Activated naive CD4-positive, alpha-beta T cell treated with anti-CD3 and anti-CD28 coated beads, Interleukin-2, amount 10 ng/mL, durations not matched to agents 7 days and 5 days (primary cell): ENCODE measurements at regions not wholly inside any gene's neighbourhood (a gene's known extent, or its start where the extent isn't known, plus 50 kb on each side); places are given as distances from the start of the nearest gene placed in this dataset.

Experiments used
- CTCF ChIA-PET: fragments of 350-600 bp; sonication (Branson Sonifier 250); formaldehyde crosslinking; loops from one replicate; lab custom pipeline; 2021; ENCODE audit warnings: antibody characterized with exemption; lab: Charles Lee
- DNase-seq: peaks from one replicate; pipeline ENCODE4 v3.0.0-alpha.2; 2020
- H3K27ac Mint-ChIP-seq: one replicate; pipeline ENCODE4 v1.8.0; 2021; ENCODE audit warnings: mild to moderate bottlenecking, moderate library complexity, mixed read lengths
- H3K27me3 Mint-ChIP-seq: one replicate; pipeline ENCODE4 v1.8.0; 2021; ENCODE audit warnings: mild to moderate bottlenecking, mixed read lengths
- H3K36me3 Mint-ChIP-seq: one replicate; pipeline ENCODE4 v1.8.0; 2021; ENCODE audit warnings: mixed read lengths
- H3K4me1 Mint-ChIP-seq: one replicate; pipeline ENCODE4 v1.8.0; 2021; ENCODE audit warnings: mixed read lengths
- H3K4me3 Mint-ChIP-seq: one replicate; pipeline ENCODE4 v1.8.0; 2021; ENCODE audit warnings: mild to moderate bottlenecking, moderate library complexity, mixed read lengths
- H3K9me3 Mint-ChIP-seq: one replicate; pipeline ENCODE4 v1.8.0; 2021; ENCODE audit warnings: mixed read lengths

DNA sequence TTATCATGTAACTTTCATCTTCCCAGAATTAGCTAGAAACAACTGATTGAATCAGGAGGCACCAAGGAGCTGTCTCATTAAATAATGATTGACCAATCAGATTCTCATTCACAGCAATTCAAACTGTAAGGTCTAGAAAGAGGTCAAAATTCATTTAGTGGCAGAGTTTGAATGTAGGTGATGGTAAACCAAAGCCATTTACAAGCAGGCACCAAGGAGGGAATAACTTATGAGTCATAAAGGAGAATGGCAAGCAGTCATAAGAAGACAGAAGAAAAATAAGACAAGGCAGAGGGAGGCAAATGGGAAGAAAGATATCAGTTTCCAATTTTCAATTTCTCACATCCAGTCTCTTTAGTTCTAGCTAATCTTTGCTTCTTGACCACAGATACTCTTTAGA lies 52.9 kb upstream of the DEFB112 start:
- no peak overlapping the region for H3K27ac Mint-ChIP-seq
- H3K9me3 Mint-ChIP-seq: no peaks in the 10 kb centered on the region
- no peaks in the 10 kb centered on the region for H3K36me3 Mint-ChIP-seq
- no peaks in the 10 kb centered on the region for H3K27me3 Mint-ChIP-seq
- no peaks in the 10 kb centered on the region for H3K4me1 Mint-ChIP-seq
- no peak overlapping the region for H3K4me3 Mint-ChIP-seq
- no peak for DNase-seq
- CTCF ChIA-PET: no interaction called here

DNA sequence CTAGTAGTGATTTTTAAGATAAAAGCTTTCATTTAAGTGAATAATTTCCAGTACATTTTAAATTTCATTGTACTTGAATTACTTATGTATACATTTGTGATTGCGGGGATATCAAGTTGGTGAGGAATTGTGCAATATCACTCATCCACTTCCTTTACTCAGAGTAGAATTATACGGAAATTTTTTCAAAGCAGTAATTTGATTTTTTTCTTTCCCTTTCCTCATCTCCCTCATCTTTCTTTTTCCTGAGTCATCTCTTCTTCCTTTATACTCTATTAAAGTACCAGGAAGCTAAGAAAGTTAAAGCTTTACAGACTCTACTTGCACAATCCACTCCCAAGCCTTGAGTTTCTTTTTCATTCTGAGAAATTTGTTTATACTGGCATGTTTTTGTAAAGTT lies 60.9 kb upstream of the DEFB112 start:
- Mint-ChIP-seq H3K4me3 (no peak overlapping the region), H3K9me3 (no peaks in the 10 kb centered on the region), H3K27ac (no peak overlapping the region), H3K27me3 (no peaks in the 10 kb centered on the region), H3K36me3 (no peaks in the 10 kb centered on the region), H3K4me1 (no peaks in the 10 kb centered on the region)
- CTCF ChIA-PET: no interaction called here
- DNase-seq: no peak

DNA sequence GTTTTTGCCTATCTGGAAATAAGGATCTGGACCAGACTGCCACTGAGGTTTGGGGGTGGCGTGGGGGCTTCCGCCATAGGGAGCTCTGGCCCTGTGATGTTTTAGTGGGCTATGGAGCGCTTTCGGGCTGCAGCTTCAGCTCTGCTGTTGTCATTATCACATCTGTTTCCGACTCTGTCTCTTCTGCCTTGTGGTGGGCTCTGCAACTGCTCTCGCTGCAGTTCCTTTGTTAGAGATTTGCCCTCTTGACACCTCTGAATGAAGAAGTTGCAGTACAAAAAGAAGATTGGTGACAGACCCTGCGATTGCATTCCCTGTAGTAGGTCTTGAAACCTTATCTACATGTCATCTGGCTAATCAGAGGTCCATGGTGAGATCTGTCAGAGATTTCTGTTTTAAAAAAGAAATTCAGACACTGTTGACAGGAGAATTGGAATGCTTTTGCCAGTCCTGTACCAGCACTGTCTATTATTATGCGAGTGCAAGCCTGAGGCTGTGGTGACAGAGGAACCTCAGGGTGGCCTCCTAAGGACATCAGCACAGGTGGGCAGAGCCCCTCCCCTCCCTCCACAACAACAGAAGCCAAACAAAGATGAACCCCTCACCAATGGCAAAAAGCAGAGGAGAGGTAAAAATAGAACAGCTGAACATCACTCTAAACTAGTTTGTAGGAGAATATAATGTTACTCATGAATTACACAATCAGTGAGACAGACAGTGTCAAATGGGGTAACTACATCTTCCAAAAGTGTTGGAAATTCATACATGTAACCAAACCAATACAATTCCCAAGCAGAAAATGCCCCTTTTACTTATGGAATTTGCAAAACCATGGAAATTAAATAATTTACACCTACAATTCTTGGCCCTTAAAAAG lies 63.5 kb upstream of the DEFB112 start:
- Mint-ChIP-seq H3K4me3 (no peak overlapping the region), H3K27ac (no peak overlapping the region), H3K27me3 (no peaks in the 10 kb centered on the region), H3K4me1 (no peaks in the 10 kb centered on the region), H3K9me3 (no peaks in the 10 kb centered on the region), H3K36me3 (no peaks in the 10 kb centered on the region)
- DNase-seq: no peak
- CTCF ChIA-PET: no interaction called here

DNA sequence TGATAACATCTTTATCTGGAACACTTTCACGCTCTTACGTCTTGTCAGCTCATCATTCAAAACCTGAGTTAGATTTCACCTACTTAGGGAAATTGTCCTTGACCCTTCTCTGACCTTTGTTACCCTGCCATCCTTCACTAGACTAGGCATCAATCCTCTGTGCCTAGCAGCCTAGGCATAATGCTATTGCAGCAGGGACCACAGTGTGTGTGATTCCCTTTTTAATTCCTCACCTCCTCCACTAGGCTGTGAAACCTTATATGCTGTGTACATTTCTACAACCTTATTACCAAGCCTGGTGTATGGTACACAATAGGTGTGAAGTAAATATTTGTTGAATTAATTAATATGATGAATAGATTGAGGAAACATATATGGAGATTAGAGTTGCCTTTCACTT lies 66.7 kb upstream of the DEFB112 start:
- Mint-ChIP-seq H3K4me3 (no peak overlapping the region), H3K27me3 (no peaks in the 10 kb centered on the region), H3K9me3 (no peaks in the 10 kb centered on the region), H3K27ac (no peak overlapping the region), H3K4me1 (no peaks in the 10 kb centered on the region), H3K36me3 (no peaks in the 10 kb centered on the region)
- CTCF ChIA-PET: interaction anchor here (1.1 kb wide), 1 partner anchor 192 kb away, joined by 3 read pairs; no protein-coding TSS in a partner anchor
- no peak for DNase-seq

DNA sequence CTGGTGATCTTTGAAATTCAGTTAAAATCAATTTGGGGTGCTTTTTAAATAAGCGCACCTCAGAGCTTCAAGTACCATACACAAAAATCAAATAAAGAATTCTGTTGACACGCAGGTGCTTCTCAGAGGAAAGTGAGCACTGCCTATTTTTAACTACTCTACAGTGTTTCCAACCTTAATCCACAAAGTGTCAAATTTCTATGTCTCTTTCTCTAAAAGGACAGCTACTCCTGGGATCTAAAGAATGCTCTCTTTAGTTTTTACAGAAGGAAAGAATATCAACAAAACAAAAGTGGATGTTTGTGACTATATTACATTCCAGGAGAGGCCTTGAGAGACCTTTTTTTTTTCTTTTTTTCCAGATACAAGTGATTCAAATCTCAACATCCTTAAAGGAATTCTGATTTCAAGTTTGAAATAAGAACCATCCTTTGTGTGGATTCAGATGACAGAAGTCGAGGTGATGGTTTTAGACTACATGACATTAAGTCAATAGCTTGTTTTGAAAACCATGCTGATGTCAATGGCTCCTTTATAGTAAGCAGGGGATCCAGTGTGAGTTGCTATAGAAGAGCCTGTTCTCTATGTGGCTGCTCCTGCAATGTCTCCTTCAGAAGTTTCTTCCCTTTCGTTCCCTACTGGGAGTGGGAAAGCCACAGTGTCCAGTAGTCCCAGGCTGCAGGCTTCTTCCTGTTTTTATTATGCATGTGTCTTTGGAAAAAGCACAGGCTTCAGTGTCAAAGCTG lies 67.2 kb upstream of the DEFB112 start:
- Mint-ChIP-seq H3K4me1 (no peaks in the 10 kb centered on the region), H3K36me3 (no peaks in the 10 kb centered on the region), H3K27ac (no peak overlapping the region), H3K4me3 (no peak overlapping the region), H3K27me3 (no peaks in the 10 kb centered on the region), H3K9me3 (no peaks in the 10 kb centered on the region)
- DNase-seq: no peak
- CTCF ChIA-PET: no interaction called here

DNA sequence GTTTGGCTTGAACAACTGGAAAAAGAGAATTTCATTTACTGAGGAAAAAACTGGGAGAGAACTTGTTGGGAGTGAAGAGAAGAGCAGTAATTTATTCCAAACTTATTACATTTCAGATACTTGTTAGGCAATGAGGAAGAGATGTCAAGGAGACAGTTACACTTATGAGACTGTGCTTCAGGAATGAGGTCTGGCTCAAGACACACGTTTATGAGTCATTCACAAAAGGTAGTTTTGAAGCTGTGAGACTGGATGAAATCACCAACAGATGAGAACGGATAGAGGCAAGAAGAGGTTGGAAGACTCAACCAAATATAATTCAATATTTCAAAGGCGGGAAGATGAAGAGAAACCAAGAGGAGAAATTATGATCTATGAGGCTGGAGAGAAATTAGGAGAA lies 70.6 kb upstream of the DEFB112 start:
- Mint-ChIP-seq H3K9me3 (no peaks in the 10 kb centered on the region), H3K4me3 (no peak overlapping the region), H3K27me3 (no peaks in the 10 kb centered on the region), H3K36me3 (no peaks in the 10 kb centered on the region), H3K4me1 (no peaks in the 10 kb centered on the region), H3K27ac (no peak overlapping the region)
- no peak for DNase-seq
- CTCF ChIA-PET: interaction anchor here (0.8 kb wide), 1 partner anchor 10 kb away, joined by 3 read pairs; no protein-coding TSS in a partner anchor

DNA sequence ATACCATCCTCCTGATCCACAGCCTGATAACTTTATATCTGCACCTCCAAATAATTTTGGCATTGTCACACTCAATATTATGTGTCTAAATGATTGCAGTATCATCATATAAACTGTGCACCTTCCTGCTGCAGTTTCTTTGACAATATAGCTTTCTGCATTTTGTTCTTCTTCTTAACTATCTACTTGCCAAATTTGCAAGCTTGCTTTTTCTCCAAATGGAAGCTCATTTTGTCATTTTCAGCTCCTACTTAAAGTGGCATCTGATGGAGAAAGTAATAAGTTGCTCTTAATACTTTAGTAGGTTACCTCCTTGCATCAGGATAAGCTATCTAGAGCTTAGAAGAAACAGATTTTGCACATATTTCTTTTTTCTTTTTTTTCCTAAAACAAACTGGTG lies 74.0 kb upstream of the DEFB112 start:
- H3K36me3 Mint-ChIP-seq: no peaks in the 10 kb centered on the region
- H3K9me3 Mint-ChIP-seq: no peaks in the 10 kb centered on the region
- H3K4me3 Mint-ChIP-seq: no peak overlapping the region
- H3K27ac Mint-ChIP-seq: no peak overlapping the region
- H3K27me3 Mint-ChIP-seq: no peaks in the 10 kb centered on the region
- no peak for DNase-seq
- CTCF ChIA-PET: no interaction called here
- no peaks in the 10 kb centered on the region for H3K4me1 Mint-ChIP-seq

DNA sequence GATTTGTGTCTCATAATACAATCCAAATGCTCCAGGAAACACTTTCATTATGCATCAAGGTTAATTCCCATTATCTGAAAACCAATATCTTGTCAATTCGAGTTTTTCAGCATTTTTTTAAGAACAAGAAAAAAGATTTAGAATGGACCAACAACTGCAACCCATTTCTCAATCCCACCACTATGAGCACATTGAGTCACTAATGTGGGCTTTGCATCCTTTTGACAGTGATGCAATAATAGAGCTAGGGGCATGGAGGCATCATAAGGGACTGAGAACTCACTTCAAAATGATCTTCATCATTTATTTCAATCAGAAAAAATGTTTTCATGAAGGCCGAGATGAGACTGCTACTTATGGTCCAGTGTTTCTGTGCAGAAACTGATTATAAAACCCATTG lies 74.8 kb upstream of the DEFB112 start:
- DNase-seq: no peak
- Mint-ChIP-seq H3K27ac (no peak overlapping the region), H3K36me3 (no peaks in the 10 kb centered on the region), H3K4me1 (no peaks in the 10 kb centered on the region), H3K4me3 (no peak overlapping the region), H3K27me3 (no peaks in the 10 kb centered on the region), H3K9me3 (no peaks in the 10 kb centered on the region)
- CTCF ChIA-PET: no interaction called here

DNA sequence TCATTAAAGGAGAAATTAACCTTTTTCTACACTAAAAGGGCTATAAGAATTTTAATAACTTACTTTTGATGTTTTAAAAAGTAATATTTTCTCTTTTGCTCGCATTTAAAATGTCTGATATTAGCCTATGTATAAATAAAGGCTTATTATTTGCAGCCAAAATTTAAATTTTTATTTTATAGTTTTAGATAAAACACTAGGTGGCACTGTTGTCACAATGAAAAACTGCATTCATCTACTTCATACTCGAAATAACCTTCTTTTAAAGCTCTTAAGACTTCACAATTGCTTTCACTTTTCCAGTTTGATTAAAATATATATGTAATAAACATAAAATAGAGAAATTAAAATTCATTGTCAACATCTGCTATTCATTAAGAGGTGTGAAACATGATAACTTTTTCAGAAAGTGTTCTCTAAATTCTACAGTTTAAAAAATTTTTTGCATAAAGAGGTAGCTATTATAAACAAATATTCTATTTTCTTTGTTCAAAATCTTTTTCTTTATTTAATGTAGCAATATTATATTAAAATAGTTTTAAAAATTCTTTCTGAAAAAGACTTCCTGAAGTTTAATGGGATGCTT lies 78.8 kb upstream of the DEFB112 start:
- Mint-ChIP-seq H3K27ac (no peak overlapping the region), H3K9me3 (no peaks in the 10 kb centered on the region), H3K27me3 (no peaks in the 10 kb centered on the region), H3K36me3 (no peaks in the 10 kb centered on the region), H3K4me1 (no peaks in the 10 kb centered on the region), H3K4me3 (no peak overlapping the region)
- CTCF ChIA-PET: interaction anchor here (0.7 to 1.0 kb wide), 2 partner anchors 473 to 1053 kb away, joined by 3 read pairs; no protein-coding TSS in a partner anchor
- DNase-seq: no peak

DNA sequence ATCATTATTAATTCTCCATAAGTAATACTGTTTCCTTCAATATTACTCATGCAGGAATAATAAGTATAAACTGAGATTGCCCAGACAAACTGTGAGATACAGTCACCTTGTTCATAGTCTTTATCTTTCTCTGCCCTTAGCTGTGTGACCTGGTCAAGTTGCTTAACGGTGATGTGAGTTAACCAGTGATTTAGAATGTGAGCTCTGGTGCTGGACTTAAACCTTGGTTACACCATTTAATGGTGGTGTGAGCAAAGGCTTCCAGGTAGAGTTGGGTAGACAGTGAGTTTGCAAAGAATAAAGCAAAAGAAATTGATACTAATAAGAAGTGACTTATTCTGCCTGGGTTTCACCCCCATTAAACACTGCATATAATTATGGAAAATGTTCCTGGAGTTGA lies 86.2 kb upstream of the DEFB112 start:
- Mint-ChIP-seq H3K4me3 (no peak overlapping the region), H3K27ac (no peak overlapping the region), H3K27me3 (no peaks in the 10 kb centered on the region), H3K9me3 (no peaks in the 10 kb centered on the region), H3K36me3 (no peaks in the 10 kb centered on the region), H3K4me1 (no peaks in the 10 kb centered on the region)
- DNase-seq: no peak
- CTCF ChIA-PET: no interaction called here

DNA sequence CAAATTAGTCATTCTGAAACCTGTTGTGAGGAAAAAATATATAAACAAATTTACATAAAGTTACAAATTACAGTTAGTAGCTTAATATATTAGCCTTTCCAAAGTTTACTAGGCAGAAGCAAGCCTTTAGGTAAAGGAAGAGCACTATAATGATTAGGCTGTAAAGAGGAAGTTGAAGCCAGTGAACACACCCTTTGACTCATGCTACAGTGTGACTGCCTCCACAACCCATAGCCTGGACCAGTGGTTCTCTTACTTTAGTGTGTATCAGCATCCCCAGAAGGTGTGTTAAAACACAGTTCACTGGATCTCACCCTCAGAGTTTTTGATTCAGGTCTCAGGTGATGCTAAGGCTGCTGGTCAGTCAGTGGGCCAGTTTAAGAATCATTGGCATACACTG lies 91.4 kb upstream of the DEFB112 start:
- CTCF ChIA-PET: no interaction called here
- Mint-ChIP-seq H3K27me3 (no peaks in the 10 kb centered on the region), H3K27ac (no peak overlapping the region), H3K9me3 (no peaks in the 10 kb centered on the region), H3K4me1 (no peaks in the 10 kb centered on the region), H3K4me3 (no peak overlapping the region), H3K36me3 (no peaks in the 10 kb centered on the region)
- no peak for DNase-seq

DNA sequence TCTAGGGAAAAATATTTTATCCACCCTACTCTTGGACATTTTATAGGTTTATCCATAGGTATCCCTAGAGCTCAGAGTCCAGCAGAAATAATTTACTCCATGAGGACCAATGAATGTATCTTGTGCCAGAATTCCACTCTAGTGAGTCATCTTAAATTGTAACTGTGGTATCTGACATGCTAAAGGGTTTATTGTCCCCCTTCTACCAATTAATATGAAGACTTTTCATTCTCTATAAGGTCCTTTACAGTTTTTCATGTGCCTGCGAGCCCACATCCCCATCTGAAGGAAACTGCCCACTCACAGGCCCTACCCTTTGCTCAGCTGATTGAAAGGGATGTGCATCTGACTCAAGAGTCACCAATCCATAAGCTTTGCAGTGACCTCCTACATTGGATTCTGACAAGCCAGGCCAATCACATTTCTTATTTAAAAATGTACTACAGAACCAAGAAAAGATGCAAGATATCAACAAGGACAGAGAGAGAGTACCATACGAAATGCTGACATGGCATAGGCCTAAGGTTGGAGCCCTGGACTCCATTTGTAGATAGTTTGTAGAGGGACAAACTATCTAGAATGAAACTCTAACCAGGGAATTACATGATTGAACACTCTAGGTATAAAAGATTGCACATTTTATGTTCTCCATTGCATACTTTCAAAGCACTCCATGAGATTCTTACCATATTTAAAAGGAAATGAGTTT lies 93.4 kb upstream of the DEFB112 start:
- H3K27ac Mint-ChIP-seq: no peak overlapping the region
- no peaks in the 10 kb centered on the region for H3K9me3 Mint-ChIP-seq
- H3K36me3 Mint-ChIP-seq: no peaks in the 10 kb centered on the region

DNA sequence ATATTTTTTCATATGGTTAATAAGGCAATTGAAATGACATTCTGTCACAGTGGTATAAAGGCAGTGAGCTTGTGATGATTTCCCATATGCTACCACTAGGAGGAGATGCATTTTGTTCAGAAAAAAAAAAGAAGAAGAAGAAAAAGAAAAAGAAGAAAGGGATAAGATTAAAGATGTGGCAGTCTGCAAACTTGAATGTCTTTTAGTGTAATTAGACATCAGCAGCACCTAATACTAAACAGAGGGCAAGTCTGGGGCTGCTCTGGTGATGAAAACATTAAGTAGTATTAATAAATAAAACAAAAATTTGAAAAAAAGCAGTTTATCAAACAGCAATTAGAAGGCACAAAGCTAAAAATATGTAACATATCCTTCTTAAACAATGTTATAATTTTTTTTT lies 95.4 kb upstream of the DEFB112 start:
- no peaks in the 10 kb centered on the region for H3K36me3 Mint-ChIP-seq

More for the DNA sequence above, 93.4 kb upstream of the DEFB112 start:
- H3K4me1 Mint-ChIP-seq: no peaks in the 10 kb centered on the region
- H3K27me3 Mint-ChIP-seq: no peaks in the 10 kb centered on the region
- CTCF ChIA-PET: no interaction called here
- no peak for DNase-seq
- H3K4me3 Mint-ChIP-seq: no peak overlapping the region

DNA sequence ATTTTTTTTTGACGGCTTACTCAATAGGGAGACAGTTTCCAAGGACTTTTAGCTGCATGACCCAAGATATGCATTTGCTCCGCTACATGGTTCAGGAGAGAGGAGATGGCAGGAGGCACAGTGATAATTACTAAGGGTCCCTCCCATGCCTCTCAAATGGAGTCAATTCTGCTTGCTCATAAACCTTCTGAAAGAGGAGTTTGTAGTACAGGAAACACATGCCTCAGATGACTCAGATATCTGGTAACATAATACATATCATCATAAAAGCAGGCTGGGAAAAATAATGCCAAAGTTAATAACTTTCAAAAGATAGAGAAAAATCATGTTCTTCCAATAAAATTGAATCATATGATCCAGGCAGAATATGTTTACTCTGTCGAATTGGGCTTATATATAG lies 97.6 kb upstream of the DEFB112 start:
- H3K27ac Mint-ChIP-seq: no peak overlapping the region
- H3K36me3 Mint-ChIP-seq: no peaks in the 10 kb centered on the region
- H3K4me3 Mint-ChIP-seq: no peak overlapping the region
- DNase-seq: no peak
- H3K9me3 Mint-ChIP-seq: peaks cover 4% of the 10 kb centered on the region
- no peaks in the 10 kb centered on the region for H3K27me3 Mint-ChIP-seq
- CTCF ChIA-PET: no interaction called here
- H3K4me1 Mint-ChIP-seq: no peaks in the 10 kb centered on the region

More for the DNA sequence above, 95.4 kb upstream of the DEFB112 start:
- Mint-ChIP-seq H3K9me3 (peaks cover 4% of the 10 kb centered on the region), H3K27ac (no peak overlapping the region), H3K4me3 (no peak overlapping the region), H3K27me3 (no peaks in the 10 kb centered on the region), H3K4me1 (no peaks in the 10 kb centered on the region)
- CTCF ChIA-PET: interaction anchor here (0.9 kb wide), 2 partner anchors 13 to 456 kb away, joined by 3 read pairs; no protein-coding TSS in a partner anchor
- DNase-seq: no peak
